ENCODE measurements at regions not wholly inside any gene's neighbourhood (a gene's known extent, or its start where the extent isn't known, plus 50 kb on each side); places are given as distances from the start of the nearest gene placed in this dataset.
A peak's percentile ranks its signal among the peaks of the same experiment; 100 is the strongest.
"Not testable (repeated sequence)": the region's sequence is repeated elsewhere in the genome, so short reads cannot be mapped to it uniquely, and the experiment has no call there.

DNA sequence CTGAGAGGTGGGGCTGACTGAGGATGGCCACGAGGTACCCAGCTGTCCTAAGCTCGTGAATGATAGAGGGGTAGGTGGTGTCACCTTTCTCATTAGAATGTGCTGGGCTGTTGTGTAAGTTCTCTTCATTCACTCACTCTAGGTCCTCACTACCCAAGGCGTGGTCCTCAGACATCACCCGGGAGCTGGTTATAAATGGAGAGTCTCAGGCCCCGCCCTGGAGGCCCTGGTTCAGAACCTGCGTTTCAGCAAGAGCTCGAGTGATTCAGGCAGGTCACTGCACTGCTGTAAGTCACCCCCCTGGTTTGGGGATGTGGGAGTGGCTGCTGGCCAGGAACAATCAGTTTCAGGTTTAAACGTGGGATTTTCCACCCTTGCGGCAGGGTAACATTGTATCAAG lies 139.8 kb downstream of the FOXL1 start:
- DNase-seq: no peak

DNA sequence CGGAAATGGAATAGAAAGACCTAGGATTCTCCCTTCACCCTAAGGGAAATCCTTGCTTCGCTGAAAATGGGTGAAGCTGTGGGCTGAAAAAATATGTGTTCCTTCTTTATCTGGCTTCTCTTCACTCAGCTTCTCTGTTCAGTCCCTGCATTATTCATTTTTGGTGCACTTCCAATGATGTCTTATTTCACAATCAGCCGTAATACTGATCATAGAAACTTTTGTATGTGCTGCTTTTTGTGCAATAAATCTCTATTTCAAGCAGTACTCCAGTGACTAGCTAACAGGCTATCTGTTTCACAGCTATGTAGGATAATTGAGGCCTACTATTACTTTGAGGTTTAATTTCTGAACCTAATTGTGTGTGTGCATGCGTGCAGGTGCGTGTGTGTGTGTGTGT lies 144.6 kb downstream of the FOXL1 start:
- no peak for DNase-seq

GRCh38 chr16:86723689-86724088 lies 145.3 kb downstream of the FOXL1 start:
- no peak for DNase-seq

DNA sequence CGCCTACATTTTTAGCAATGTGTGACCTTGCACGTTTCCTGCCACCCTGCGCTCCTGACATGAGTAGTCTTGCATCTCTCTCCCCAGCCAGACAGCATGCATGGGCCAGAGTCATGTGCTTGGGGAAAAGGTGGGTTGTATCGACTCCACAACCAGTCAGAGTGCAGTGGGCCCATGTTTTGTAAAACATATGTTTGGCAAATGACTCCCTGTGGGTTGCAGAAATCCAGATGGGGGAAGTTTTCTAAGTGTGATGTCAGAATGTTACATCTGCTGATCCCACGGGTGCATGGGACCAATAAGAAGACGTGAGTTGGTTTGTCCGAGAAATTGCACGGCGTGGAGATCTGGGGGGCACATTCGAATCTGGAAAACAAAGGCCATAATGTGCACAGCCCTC lies 147.1 kb downstream of the FOXL1 start:
- no peak for DNase-seq

GRCh38 chr16:86726340-86726739 lies 148.0 kb downstream of the FOXL1 start:
- DNase-seq: no peak

DNA sequence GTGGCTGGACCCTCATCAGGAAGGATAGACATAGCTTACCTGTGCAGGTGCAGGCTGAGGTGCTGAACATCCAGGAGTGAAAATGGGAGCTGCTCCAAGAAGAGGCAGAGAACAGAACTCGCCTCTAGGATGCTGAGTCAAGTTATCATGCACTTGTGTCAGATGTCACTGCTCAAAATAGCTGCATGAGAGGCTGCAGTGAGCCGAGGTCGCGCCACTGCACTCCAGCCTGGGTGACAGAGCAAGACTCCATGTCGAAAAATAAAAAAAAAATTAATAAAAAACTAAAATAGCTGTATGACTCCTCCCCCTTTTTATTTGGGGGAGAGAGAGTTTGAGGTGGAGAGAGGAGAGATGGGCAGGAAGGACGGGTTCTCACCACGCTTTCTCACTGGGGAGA lies 148.8 kb downstream of the FOXL1 start:
- DNase-seq: no peak

GRCh38 chr16:86727632-86728031 lies 149.3 kb downstream of the FOXL1 start:
- DNase-seq: no peak

- no peak for DNase-seq
Observed at GRCh38 chr16:86729686-86730085, 151.3 kb downstream of the FOXL1 start.

DNA sequence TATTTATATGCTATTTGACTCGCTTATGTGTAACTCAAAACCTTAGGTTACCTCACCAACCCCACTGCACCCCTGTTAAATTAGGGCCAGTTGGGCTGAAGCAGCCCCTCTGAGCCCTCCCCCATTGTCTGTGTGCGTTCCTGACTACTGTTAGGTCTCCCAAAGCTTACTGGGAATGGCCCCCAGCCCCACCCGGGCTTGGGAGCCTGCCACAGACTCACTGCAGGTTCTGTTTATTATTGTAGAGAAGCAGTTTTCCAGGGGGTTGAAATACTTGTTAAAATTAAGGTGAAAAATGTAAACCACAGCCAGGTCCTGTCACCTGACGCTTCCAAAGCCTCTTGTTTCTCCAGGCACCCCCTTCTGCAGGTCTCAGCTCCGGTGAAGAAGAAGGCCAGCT lies 151.7 kb downstream of the FOXL1 start:
- no peak for DNase-seq

DNA sequence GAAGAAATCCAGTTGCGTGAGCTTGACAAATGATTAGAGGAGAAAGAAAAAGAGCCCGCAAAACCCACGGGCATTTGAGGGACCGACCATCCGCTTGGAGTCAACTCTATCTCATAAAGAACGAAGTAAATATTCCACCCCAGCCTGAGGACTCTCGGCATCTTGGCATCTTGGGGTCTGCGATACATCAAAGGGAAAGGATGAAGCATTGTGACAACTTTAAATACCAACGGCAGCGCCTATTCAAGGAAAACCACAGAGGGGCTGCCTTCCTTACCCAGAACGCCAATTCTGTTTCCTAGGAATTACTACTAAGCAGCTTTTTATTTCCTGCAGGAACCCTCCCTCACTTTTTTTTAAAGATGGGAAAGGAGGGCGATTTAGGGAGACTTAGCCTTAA lies 152.2 kb downstream of the FOXL1 start:
- no peak for DNase-seq

GRCh38 chr16:86732621-86733295 lies 154.4 kb downstream of the FOXL1 start:
- no peak for DNase-seq

DNA sequence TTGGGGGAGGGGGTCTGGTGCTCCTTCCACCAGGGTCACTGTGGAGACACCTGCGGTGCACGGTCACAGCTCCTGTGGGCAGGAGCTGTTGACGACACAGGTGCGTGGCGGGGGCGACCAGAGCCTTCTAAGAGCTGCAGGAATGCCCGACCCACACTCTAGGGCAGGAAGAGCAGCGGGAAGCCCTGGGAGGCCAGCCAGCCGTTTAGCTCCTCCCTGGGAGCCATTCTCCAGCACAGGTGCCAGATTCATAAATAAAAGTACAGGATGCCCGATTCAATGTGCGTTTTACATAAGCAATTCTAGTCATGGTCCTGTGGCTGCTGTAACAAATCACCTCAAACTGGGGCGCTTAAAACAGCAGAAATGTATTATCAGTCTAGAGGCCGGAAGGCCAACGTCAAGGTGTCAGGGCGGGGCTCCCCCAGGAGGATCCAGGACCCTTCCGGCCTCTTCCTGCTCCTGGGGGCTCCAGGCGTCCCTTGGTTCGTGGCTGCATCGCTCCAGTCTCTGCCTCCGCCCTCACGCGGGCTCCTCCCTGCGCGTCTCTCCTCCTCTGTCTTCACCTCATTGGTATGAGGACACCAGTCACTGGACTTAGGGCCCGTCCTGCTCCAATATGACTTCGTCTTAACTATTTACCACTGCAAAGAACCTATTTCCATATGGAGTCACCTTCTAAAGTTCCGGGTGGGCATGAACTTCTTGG lies 155.4 kb downstream of the FOXL1 start:
- DNase-seq: no peak

DNA sequence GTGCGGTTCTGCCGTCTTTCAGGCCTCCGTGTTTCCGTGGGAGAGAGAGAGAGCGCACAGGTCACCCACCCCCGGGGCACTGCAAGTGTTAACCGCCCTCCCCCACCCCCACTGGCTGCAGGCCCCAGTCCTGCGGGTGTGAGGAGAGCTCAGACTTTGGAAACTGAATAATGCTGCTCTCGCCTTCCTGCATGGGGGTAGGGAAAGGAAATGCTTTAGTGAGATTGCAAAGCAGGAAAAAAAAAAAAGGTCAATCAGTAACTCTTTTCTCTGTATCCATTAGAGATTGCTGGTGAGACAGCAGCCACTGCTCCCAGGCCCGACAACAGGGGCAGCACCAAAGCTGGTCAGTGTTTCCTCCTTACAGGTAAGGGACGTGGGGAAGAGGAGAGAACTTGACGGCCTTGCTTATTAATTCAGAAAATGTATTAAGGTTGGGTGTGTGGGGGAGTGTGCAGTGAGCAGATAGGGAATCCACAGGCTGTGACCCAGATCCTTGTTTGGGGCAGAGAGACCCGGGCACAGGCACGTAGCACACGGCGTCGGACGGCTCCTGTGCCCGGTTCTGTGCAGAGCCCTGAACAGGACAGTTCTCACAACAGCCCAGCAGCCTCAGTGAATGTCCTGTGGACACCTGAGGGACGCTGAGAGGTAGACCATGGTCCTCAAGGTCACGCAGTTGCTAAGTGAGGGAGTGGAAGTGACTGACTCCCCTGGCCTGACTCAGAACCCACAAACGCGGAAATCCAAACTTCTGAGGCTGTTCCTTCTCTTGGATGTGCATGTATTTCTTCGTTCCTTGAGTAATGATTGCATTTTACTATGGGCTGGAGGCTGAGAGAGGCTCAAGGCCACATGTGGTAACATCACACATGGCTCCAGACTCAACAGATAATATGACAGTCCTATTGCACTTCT lies 156.5 kb downstream of the FOXL1 start:
- no peak for DNase-seq

- DNase-seq: no peak
Observed at GRCh38 chr16:86735727-86736126, 157.4 kb downstream of the FOXL1 start.

- DNase-seq: no peak
Observed at GRCh38 chr16:86736502-86736901, 158.2 kb downstream of the FOXL1 start.

- no peak for DNase-seq
Observed at GRCh38 chr16:86737083-86737482, 158.7 kb downstream of the FOXL1 start.

- DNase-seq: not testable (repeated sequence)
Observed at GRCh38 chr16:86738322-86738721, 160.0 kb downstream of the FOXL1 start.

GRCh38 chr16:86739178-86739577 lies 160.8 kb downstream of the FOXL1 start:
- DNase-seq: no peak

DNA sequence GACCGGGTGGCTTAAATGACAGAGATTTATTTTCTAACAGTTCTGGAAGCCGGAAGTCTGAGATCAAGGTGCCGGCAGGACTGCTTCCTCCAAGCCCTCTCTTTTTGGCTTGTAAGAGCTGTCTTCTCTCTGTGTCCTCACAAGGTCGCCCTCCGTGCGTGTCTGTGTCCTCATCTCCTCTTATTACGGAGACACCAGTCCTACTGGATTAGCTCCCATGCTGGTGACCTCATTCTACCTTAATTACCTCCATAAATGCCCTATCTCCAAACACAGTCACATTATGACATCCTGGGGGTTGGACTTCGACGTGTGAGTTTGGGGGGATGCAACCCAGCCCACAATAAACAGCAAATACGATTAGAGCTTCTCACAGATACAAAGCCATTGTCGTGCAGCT lies 161.5 kb downstream of the FOXL1 start:
- DNase-seq: no peak

DNA sequence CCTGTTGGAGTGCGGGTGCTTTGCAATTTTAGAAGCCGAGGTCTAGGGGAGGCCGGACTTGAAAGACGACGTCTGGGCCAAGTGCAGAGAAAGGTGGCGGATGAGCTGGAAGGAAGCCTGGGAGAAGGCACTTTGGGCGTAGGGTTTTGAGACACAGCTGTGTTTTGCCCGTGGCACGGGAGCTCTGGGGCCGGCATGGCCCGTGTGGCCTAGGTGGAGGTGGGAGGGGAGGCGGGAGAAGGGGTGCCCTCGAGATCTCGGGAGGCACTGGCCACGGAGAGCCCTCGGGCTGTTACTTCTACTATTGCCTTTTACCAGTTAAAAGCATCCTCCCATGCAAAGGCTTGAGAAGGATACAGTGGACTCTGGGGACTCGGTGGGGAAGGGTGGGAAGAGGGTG lies 161.9 kb downstream of the FOXL1 start:
- DNase-seq: no peak

DNA sequence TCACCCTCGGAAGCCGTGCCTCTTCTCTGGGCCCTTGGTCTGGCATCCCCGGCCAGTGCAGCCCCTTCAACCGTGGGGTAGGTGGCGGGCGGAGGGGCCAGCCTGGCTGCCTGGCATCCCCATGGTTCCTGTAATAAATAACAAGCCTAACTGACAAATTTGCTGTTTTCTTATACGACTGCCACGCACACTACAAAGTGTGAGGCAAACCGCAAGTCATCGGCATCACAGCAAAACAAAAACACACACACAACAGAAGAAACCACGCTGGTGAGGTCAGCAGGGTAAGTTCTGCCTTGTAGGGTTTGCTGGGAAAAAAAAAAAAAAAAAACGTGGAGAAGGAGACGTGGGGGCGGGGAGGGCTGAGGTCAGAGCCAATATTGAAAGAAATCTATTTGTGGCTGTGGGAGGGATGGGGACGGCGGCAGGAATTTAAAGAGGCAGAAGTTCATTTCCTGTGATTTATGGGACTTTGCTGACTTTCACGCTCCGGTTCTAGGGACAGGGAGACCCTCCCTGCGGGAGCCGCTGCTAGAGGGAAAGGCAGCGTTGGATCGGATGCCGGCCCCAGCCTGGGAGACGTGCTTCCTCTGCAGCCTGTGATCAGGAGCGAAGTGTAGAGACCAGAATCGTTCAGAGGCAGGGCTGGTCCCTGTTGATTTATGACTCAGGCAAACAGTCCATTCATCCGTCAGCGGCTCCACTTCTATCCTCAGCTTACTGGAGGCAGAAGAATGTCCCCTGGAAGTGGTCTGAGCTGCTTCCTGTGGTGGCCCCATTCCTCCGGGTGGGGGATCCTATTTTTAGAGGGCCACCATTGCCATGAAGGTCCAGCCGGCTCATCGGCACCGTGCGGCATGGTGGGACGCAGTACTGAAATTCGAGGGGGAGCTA lies 162.8 kb downstream of the FOXL1 start:
- DNase-seq: peak in 1 of 5 experiments; percentile 46

DNA sequence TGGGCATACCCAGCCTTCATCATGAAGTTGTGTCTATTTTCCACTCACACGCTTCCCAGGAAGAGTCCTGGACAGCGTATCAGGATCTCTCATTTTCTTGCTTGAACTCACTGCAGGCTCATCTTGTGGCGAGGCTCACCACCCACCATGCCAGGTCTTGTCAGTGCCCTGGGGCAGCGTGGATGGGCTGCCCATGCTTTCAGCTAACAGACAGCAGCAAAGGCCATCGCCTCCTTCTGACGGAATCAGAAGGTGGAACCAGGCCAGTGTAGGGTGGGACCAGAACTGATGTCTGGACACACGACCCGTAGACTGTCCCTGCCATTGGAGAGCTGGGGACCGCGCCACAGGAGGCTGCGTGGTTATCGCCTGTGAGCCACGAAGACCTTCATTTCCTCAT lies 169.4 kb downstream of the FOXL1 start:
- no peak for DNase-seq

GRCh38 chr16:86748652-86749051 lies 170.3 kb downstream of the FOXL1 start:
- DNase-seq: no peak
